HG02885 (cell line): ENCODE measurements at regions not wholly inside any gene's neighbourhood (a gene's known extent, or its start where the extent isn't known, plus 50 kb on each side); places are given as distances from the start of the nearest gene placed in this dataset.

Source experiments
- ATAC-seq: cut with Tn5 transposase; IDR thresholded peaks from one replicate; pipeline ENCODE4 v1.9.1; 2021; ENCODE audit warnings: mild to moderate bottlenecking; ENCODE audit not compliant: unreplicated experiment, poor library complexity

DNA sequence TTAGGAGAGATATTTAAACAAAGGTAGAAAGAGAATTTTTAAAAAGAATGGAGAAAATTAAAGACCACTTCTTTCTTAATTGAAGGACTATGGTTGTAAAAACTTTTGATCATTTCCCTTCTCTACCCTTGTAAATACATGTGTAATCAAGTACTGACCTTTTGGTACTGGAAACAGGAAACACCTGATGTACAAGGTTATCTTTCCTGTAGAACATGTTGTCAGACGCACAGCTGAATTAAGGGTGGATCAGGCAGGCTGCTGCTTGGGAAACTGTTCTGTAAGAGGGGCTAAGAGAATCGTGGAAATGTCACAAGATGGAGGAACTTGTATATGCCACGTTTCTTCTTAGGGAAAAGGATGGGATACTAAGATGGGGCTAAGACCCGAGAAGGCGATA lies 341.6 kb downstream of the ZNF608 start:
- no peak for ATAC-seq

DNA sequence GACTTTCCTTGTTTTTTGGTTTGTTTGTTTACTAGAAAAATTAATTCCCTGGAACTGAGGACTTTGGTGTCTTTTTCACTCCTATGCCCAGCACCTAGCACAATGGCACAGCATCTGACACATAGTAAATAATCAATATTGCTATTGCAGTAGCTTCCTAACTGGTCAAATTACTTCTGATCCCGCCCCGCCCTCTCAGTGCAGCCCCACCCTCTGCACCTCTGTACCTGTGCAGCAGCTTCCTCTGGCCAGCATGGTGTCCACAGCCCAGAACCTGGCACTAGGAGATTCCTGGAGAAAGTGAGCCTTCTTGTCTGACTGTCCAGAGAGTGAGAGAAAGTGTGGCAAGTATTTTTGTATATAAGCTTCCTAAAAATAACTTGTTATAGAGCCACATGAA lies 343.2 kb downstream of the ZNF608 start:
- no peak for ATAC-seq

DNA sequence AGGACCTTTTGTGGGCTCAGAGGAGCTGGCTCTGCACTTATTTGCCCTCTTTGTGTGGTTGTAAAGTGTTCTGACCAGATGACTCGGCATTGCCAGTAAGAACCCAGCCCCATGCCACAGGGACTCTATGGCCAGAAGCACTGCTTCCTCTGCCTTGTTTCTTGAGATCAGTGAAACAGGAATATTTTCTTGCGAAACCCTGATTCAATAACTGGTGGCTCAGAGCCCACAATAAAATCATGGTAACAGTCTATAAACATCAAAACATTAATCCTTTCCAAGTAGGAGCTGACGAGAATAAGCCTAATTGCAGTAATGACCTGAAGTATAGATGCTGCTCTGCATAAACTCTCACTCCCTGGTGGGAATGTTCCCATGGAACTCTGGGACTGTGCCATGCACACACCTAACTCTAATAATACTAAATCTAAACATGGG lies 344.3 kb downstream of the ZNF608 start:
- no peak for ATAC-seq

DNA sequence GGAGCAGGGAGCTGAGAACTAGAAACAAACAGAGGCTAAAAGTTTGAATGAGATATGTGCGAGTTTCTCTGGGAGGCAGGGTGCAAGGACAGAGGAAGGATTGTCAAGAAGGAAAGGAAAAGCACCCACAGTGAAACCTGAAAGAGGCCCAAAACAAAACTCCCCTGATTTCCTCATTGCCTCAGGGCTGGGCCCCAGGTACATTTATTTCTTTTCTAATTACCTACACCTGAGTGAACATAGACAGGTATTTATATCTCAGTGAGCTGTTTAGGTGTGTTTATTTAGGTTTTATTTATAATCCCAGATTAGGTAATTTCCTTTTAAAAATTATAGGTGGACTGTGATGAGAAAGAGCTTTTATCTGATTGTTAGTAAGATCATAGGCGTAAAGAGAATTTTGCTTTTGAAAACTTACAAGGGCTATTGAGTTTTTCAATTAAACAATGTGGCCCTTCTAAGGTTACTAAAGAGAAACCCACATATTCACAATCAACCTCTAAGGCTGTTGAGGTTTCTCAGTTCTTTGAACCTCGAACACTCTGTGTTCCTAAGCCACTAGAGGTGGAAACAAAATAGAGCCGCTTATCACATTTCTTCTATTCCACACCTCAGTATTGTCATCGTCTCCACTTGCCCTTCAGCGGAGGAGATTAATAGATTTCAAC lies 344.8 kb downstream of the ZNF608 start:
- no peak for ATAC-seq

DNA sequence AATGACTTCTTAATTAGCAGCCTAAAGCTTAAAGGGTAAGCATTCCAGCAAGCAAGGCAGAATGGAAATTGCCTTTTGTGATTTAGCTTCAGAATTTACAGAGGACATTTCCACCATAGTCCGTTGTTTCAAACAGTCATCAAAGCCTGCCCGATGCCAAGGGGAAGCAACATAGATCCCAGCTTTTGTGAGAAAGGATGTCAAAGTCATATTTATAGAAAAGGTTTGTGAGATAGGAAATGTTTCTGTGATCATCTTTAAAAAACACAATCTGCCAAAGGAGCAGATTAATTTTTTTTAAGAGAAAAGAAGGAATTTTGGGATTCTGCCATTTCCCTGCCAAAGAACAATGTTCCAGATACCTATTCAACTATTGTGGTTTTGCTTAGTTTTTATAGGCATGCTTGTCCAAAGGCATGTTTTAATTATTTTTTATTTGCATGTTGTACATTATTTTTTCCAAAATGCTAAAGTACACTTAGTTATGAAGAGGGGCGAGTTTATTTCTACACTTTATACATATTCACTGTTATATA lies 346.9 kb downstream of the ZNF608 start:
- no peak for ATAC-seq

DNA sequence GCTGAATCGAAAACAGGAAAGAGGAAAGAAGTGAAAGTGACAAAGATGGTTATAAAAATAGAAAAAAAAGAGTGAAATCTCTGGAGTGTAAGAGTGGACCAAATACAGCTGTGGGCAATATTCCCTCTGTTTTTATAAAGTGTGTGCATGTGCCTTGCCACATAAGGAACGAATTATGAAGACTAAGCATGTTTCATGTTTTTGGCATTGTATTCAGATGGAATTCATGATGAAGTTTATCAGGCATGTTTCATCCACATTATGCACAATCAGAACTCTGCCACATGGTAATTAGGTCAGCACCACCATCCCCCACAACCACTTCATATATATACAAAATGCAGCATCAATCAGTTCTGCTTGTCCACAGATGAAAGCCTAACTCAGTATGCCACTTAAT lies 348.0 kb downstream of the ZNF608 start:
- ATAC-seq: no peak

DNA sequence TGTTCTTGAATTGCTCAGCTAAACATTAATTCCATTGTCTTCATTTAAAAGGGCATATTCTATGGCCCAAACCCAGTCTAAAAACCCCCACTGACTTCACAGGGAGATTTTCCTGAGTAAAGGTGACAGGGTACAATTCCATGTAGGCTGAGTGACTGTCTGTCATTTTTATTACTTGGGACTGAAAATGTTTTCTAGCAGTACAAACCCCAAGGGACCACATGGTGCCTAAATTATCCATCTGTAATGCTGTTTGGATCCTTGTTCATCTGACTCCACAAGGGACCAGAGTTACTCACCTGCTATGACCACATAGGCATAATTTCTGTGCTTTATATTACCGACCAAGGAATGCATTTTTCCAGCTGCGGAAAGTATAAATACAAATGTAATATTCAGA lies 349.1 kb downstream of the ZNF608 start:
- no peak for ATAC-seq

DNA sequence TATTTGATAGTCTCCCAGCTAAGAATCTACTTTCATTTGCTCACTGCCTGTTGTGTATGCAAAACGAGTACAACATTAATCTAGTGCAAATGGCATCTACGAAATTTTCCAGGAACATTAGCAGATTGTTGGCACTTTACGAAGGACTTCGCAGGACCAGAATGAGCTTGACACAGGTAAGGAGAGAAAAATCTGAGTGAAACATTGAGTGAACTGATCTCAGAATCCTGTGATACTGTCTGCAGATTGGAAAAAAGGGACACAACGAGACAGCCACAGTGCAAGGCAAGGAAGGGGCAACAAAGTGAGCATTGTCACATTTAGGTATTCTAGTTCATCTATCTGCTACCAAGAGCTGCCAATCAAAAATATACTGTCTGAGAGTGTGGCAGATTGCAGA lies 350.5 kb downstream of the ZNF608 start:
- ATAC-seq: no peak

DNA sequence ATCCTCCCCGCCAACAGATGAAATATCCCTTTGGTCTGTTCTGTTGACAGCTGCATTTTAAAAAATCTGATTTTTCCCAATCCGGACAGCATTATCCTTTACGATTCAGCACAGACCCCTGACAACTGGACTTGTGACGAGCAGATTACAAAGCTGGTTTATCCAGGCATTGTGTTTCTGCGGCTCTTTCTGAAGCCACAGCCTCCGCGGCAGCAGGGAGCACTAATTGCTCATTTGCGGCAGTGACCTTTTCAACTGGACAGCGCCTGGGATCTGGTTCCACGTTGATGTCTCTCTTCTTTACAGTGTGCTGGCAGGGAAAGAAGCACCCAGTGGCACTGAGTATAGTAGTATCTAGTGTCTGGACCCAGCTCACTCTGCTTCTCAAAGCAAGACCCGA lies 351.2 kb downstream of the ZNF608 start:
- ATAC-seq: no peak

DNA sequence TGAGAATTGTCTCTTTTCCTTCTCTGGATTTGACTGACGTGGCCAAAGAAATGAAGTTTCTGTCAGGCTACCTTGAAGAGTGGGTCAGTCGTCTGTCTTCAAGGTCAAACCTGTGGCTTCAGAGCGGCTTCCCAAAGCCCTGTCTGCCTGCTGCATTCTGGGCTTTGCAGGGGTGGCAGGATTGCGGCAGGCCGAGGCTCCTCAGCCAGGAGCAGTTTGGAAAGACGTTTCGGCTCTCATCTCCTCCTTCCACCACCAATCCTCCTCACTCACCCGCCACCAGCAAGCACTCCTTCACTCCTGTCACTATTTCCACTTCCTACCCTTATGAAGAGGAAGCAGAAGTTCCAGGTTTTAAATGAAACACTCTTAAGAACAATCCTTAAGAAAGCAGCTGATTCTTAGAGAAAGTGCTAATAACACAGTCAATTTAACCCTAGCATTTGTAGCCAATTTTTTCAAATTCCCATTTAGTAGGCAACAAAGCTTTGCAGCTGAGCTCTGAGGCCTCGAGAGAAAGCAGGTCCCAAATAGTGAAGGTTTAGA lies 351.7 kb downstream of the ZNF608 start:
- ATAC-seq: no peak

DNA sequence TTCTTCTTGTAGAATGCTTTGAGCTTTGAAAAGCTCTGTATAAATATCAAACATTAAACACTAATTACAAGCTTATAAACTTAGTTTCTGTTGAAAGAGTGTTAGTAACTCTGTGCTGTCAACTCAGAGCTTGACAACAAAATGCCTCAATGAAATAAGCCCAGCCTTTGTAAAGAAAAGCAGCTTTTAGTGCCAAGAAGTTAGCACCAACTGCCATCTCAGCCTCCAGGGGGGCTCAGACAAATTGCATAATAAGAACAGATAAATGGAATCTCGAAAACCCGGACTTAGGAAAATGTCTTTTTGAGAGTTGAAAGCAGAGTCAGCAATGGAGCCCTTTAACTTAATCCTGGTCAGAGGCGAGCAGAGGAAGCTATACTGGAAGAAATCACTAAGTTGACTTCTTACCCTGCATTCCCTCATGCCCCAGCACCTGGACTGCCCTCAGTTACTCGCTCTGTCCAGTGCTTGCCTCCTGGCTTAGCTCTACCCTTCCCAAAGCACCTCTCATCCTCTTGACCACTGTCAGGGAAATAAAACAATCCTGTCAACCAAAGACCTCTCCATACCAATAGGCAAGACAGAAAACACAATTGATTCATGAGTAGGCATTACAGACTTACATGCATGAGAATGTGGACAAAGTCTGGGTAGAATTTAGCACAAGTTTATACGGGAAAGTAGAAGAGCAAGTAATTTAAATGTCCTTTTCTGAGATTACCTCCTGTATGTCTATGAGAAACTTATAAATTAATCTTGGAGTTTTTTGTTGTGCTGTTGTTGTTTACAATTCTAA lies 352.7 kb downstream of the ZNF608 start:
- no peak for ATAC-seq

DNA sequence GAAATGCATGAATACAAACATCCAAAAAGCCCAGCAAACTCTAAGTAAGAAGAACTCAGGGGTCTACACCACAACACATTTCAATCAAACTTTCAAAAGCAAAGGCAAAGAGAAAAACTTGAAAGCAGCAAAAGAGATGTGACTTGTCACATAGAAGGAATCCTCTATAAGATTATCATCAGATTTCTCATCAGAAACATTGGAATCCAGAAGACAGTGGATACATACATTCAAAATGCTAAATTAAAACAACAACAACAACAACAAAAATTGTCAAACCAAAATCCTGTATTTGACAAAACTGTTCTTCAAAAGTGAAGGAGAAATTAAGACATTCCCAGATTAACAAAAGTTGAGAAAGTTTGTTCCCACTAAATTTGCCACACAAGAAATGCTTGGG lies 362.7 kb downstream of the ZNF608 start:
- ATAC-seq: no peak

DNA sequence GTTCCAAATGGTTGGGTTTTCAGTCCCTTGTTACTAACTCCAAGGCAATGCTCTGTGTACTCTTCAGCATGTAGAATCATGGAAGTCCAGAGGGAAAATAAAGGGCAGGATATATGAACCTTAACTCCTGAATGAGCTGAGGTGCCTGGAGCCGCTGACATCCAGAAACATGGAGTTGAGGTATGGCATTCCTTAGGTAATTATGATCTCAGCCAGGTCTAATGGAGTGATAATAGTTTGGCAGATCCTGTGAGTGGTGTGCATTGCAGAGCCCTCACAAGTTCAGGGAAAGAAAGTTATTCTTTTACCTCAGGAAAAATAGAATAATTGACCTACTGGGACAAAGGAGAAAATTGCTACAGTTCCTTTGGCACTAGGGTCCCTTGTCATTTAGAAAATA lies 369.1 kb downstream of the ZNF608 start:
- no peak for ATAC-seq

DNA sequence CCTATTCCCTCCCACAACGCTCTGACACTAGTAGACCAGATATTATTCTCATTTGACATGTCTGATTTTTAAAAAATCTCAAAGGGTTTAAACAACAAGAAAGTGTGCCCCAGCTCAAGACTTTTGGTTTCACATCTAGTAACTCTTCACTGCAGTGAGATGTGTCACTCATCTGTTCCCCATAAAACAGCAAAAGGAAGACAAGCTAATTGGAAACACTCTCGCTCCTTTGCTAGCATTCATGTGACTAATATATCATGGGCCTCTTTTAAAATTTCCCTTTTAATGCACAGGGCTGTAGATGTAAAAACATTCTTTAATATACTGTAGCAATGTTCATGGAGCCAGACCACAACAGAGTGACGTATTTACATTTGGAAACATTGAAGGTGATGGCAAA lies 372.6 kb downstream of the ZNF608 start:
- ATAC-seq: peak; percentile 61

DNA sequence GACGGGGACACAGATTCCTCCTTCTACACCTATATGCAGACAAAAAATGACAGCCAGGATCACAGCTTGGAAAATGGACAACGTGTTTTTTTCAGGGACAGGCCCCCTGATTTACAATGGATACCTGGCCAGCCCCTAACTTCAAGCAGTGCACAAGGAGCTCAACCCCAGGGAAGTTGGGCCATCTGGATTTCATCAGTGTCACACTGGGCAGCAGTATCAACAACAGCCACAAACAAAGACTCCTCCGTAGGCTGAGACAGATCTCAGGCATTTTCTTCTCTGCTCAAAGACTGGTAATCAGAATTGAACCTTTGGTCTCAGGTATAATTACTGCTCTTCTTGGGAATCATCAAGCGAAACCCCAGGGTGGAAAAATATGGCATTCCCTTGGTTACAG lies 374.0 kb downstream of the ZNF608 start:
- ATAC-seq: no peak

DNA sequence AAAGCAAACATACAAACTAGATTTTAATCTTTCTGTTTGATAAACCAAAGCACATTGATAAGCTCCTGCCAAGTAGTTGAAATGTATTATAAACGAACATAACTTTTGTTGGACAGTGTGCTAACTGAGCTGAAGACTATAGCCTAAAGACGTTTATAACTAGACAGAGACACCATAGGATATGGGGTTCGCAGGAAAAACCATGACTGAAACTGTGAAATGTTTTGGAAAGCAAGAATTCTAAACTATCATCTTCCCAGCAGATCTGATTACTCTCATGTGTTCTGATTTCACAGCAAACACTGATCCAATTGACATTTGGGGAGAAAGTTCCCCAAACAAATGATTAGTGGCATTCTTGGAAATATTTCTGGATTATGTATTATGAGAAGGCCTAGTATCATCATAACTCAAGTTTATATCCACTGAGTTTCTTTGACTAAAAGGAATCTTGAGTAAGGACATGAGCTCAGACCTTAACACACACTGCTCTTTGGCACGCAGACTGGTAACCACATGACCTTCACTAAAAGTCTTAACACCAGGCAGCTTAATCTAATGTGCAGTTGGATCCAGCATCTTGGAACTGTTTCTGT lies 375.2 kb downstream of the ZNF608 start:
- ATAC-seq: no peak

DNA sequence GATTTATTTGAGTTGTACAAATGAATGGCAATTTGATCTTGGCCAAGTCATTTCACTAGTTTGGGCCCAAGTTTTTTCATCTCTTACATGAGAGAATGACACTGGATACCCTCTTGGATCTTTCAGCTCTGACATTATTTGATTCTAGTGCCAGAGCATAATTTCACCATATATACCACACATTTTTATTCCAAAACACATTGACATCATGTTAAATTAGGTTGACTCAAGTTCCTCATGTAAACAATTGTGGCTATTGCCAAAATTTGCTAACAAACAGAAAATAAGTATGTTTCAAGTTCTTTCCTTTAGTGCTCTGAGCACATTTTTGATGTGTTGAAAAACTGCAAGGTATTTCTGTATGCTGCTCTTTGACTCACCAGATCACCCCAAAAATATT lies 375.8 kb downstream of the ZNF608 start:
- no peak for ATAC-seq

DNA sequence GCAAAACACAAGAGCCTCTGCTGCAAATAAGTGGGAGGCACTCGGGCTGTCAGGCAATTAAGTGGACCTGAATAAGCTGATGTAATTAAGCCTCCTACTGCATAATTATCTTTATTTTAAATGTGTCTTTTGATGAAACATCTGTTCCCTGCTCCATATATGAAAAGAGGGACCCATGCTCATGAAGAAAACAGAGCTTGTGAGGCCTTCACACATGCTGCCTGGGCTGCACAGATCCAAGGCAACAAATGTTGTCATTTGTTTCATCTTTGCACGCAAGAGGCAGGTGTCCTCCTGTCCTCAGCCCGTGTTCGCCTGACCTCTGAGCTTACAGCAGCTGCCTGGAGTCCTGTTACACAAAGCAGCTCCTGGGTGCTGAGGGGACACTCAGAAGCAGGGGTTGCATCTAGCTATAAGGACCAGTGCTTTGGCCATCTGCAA lies 381.1 kb downstream of the ZNF608 start:
- ATAC-seq: no peak

DNA sequence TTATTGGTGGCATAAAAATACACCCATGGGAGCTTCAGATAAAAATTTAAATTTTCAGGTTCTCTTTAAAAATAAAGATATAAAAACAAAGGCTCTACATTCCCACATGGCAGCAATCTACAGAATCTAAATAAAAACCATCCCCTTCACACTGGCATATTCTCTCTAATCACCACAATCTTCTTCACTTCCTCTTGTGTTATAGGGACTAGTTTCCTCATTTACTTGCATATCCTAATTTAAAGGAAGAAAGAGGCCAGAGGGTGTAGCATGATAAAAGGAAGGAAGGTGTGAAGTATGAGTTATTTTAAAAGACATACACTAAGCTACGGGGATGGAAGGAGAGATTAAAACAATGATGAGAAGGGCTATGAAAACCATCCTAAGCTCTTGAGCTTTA lies 390.5 kb downstream of the ZNF608 start:
- no peak for ATAC-seq

DNA sequence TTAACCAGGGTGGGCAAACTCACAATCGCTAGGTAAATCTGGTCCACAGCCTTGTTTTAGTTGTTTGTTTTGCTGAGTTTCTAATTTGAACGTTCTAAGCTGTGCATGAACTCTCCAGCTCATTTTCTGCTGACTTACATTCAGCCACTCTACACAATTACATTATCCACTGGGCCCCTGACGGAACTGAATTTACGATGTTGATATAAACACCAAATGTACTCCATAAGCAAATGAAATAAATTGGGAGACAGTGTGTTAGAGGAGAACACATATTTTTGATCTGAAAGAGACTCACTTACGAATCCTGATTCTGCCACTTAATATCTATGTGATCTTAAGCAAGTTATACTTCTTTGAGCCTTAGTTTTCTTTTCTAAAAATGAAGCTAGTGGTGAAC lies 393.4 kb downstream of the ZNF608 start:
- no peak for ATAC-seq

DNA sequence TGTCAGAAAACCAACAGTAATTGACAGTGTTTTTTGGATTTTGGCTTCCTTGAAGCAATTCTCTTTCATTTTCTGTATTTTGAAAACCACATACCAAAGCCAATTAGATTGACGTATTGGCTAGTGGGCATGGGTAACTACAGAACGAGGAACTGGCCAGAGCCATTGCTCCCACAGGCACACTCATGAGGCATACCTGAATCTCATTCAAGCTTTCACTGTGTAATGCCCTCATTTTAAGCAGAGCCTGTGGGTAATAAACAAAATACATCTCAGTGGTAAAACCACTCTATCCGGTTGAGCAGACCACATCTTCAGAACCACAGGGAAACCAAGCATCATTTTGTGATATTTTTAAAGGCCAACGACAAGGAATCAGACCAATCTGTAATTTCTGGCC lies 394.1 kb downstream of the ZNF608 start:
- ATAC-seq: no peak
